NCI-H1436 (cell line): ENCODE measurements at regions not wholly inside any gene's neighbourhood (a gene's known extent, or its start where the extent isn't known, plus 50 kb on each side); places are given as distances from the start of the nearest gene placed in this dataset.
"Not testable (repeated sequence)": the region's sequence is repeated elsewhere in the genome, so short reads cannot be mapped to it uniquely, and the experiment has no call there.

ENCODE experiments used
- DNase-seq: peaks from one replicate; lab custom pipeline; 2025; lab: John Stamatoyannopoulos, UW

GRCh38 chr4:72938516-72938915, 131.0 kb downstream of the COX18 start:
- no peak for DNase-seq

DNA sequence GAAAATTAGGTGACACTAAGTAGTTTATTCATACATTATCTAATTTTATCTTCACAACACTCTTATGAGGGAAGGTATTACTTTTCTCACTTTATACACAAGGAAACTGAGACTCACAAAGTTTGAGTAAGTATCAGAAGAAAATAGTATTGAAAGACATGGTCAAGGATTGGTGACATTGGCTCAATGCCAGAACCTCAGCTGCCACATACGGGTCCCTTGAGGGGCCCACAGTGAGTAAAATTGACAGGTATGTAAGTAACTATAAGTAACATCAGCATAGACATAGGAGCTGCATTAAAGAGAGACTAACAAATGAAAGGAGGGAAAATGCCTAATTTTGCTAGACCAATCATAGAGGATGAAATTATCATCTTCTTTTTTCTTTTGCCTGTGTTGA, 134.1 kb downstream of the COX18 start:
- DNase-seq, result no peak

DNA sequence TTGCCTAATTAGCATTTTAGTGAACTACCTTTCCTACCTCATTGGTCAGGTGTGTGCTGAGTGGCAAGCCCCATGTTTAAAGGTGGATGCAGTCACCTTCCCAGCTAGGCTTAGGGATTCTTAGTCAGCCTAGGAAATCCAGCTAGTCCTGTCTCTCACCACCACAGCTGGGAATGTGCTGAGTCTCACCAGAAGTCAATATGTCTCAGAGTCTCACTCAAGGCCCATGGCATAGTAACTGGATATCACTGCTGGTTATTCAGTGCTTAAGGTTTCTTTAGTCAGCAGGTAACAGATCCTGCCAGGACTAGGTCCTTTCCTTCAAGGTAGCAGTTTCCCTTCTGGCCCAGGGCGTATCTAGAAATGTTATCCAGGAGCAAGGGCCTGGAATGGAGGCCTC, 136.5 kb downstream of the COX18 start:
- DNase-seq, result no peak

- no peak for DNase-seq
Measured at GRCh38 chr4:72931346-72931745, 138.2 kb downstream of the COX18 start.

DNA sequence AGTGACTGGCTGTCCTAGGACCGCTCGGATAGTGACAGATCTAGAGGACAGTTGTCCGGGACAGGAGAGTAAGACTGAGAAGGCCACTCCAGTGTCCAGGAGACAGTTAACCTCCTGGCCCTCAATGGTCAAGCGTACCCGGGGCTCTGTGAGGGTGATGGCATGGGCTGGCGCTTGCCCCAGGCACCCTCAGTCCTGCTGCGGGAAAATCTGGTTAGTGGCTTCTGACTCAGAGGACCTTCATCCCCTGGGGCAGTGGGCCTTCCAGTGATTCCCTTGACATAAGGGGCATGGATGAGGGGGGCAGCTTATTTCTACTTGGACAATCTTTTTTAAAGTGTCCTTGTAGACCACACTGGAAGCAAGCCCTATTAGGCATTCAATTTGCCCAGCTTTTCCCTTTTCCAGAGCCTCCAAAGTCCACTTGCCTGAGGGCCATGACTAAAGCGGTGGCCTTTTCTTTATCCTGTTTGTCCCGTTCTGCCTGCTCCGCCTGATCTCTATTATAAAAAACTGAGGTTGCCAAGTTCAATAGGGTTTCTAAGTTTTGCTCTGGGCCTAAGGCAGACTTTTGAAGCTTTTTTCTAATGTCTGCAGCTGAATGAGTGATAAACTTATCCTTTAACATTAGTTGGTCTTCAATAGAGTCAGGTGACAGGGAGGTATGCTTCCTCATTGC, 139.8 kb downstream of the COX18 start:
- not testable (repeated sequence) for DNase-seq

GRCh38 chr4:72924814-72925213, 144.7 kb downstream of the COX18 start:
- no peak for DNase-seq

- DNase-seq, result no peak
Measured at GRCh38 chr4:72919937-72920336, 149.6 kb downstream of the COX18 start.

GRCh38 chr4:72919464-72919863, 150.1 kb downstream of the COX18 start:
- DNase-seq, result no peak

GRCh38 chr4:72918362-72918761, 151.2 kb downstream of the COX18 start:
- no peak for DNase-seq

- DNase-seq, result no peak
Measured at GRCh38 chr4:72911316-72911715, 158.2 kb downstream of the COX18 start.

GRCh38 chr4:72909461-72909860, 160.1 kb downstream of the COX18 start:
- no peak for DNase-seq

GRCh38 chr4:72902354-72902753, 167.2 kb downstream of the COX18 start:
- no peak for DNase-seq

- no peak for DNase-seq
Measured at GRCh38 chr4:72901553-72901952, 168.0 kb downstream of the COX18 start.

DNA sequence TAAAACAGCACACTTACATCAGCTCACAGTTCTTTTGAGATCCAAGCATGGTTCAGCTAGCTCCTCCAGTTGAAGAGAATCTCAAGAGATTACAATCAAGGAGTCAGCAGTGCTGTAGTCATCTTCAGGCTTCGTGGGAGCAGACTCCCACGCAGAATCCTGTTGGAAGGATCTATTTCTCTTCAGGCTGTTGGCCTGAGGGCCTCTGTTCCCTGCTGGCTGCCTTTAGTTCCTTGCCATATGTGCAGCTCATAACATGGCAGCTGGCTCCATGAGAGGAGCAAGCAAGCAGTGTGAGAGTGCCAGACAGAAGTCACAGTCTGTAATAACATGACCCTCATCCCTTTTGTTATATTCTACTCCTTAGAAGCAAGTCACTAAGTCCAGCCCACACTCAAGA, 168.6 kb downstream of the COX18 start:
- DNase-seq, result no peak

- DNase-seq, result no peak
Measured at GRCh38 chr4:72899621-72900020, 169.9 kb downstream of the COX18 start.

DNA sequence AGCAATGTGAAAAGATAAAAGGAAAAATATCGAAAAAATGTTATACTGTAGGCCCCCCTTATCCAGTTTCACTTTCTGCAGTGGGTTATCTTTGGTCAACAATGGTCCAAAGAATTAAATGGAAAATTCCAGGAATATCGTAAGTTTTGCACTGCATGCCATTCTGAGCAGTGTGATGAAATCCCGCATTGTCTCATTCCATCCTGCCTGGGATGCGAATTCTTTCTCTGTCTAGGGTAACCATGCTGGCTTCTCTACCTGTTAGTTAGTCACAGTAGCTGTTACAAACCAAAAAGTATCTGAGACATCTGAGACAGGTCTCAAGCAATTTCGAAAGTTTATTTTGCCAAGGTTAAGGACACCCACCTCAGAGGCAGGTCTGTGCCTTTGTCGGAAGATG, 170.3 kb downstream of the COX18 start:
- DNase-seq, result no peak

GRCh38 chr4:72896515-72896914, 173.0 kb downstream of the COX18 start:
- DNase-seq, result no peak

GRCh38 chr4:72895408-72895807, 174.1 kb downstream of the COX18 start:
- no peak for DNase-seq

- DNase-seq, result no peak
Measured at GRCh38 chr4:72893354-72894066, 176.0 kb downstream of the COX18 start.

DNA sequence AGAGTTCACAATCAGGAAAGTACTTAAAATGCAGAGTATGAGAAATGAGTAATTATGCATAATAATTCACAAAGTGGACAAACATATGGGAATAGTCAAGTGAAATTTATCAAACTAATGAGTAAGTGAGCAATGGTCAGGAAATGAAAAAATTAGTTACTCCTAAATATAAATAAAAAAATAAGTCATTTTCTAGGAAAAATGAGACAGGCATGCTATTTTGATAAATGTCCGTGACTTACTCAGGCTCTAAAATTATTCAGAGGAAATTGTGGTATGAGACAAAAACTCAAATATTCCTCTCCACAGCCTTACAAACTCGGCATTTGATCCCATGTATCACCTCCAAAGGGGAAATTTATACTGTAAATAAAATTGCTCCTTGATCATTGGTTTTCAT, 181.2 kb downstream of the COX18 start:
- DNase-seq, result no peak

DNA sequence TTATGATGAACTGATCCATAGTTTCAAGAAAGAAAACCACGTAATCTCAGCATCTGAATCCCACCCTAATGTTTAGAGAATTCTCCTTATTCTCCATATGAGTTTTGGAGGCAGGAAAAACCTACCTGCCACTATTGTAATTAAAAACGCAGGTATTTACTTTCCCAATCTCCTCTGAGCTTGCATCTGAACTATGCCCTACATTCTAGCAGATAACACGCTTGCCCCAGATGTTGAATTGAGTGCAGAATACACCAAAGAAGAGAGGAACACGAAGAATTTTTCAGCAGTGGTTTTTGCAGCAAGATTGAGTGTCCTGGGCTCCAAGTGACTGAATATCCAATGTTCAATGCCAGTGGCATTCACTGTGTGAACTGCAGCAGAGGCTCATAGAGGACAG, 182.4 kb downstream of the COX18 start:
- no peak for DNase-seq

DNA sequence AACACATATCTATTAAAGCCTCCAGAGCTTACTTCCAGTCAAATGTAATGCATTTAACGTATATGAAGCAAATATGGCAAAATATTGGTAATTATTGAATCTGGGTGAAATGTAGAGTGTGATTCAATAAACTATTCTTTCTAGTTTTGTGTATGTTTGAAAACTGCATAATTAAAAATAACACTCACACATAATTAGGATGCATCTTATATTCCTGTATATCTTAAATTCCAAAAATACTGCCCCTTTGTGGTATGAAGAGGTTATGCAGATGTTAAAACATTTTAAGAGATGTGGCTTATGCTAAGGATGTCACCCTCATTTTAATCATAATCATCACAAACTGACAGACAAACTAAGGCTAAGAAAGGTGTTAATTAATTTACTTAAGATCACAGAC, 182.9 kb downstream of the COX18 start:
- no peak for DNase-seq

- not testable (repeated sequence) for DNase-seq
Measured at GRCh38 chr4:72884225-72884624, 185.3 kb downstream of the COX18 start.

DNA sequence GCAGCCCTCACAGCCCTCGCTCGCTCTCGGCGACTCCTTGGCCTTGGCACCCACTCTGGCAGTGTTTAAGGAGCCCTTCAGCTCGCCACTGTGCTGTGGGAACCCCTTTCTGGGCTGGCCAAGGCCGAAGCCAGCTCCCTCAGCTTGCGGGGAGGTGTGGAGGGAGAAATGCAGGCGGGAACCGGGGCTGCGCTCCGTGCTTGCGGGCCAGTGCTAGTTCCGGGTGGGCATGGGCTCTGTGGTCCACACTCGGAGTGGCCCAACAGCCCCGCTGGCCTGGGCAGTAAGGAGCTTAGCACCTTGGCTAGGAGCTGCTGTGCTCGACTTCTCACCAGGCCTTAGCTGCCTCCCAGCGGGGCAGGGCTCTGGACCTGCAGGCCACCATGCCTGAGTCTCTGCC, 192.6 kb downstream of the COX18 start:
- no peak for DNase-seq
